HAP-1 (cell line): ENCODE measurements at regions not wholly inside any gene's neighbourhood (a gene's known extent, or its start where the extent isn't known, plus 50 kb on each side); places are given as distances from the start of the nearest gene placed in this dataset.

ENCODE experiments used
- DNase-seq, 2 experiments: peaks; one replicate each; pipeline ENCODE4 v3.0.0-alpha.2; 2016 to 2020; ENCODE audit warnings: low spot score in 2 of 2
- H3K27me3 ChIP-seq: fragments of 250-450 bp; sonication (Bioruptor Pico); 2 replicates; pipeline ENCODE4 v1.5.1; 2020; ENCODE audit warnings: low read depth, mild to moderate bottlenecking, moderate library complexity
- H3K36me3 ChIP-seq: fragments of 250-450 bp; sonication (Bioruptor Pico); replicated peaks from 2 replicates; pipeline ENCODE4 v1.5.1; 2020; ENCODE audit warnings: mild to moderate bottlenecking
- H3K4me1 ChIP-seq: fragments of 250-450 bp; sonication (Bioruptor Pico); 2 replicates; pipeline ENCODE4 v1.5.1; 2020; ENCODE audit warnings: mild to moderate bottlenecking
- H3K4me3 ChIP-seq: fragments of 250-450 bp; sonication (Bioruptor Pico); 2 replicates; pipeline ENCODE4 v1.5.1; 2020; ENCODE audit warnings: mild to moderate bottlenecking, moderate library complexity
- H3K9me3 ChIP-seq: fragments of 250-450 bp; sonication (Bioruptor Pico); 2 replicates; pipeline ENCODE4 v1.5.1; 2020; ENCODE audit warnings: mild to moderate bottlenecking, moderate library complexity
- in situ Hi-C: fragments of 300-500 bp; cut with MboI; formaldehyde crosslinking; loops from 3 replicates; pipeline ENCODE4 v1.14.3; 2020; ENCODE audit warnings: low sequenced_read_pairs, inconsistent platforms, mixed read lengths

- H3K4me3 ChIP-seq: no peak overlapping the region
- H3K36me3 ChIP-seq: no peaks in the 10 kb centered on the region
- in situ Hi-C loops: no loop called here
- no peaks in the 10 kb centered on the region for H3K27me3 ChIP-seq
- DNase-seq: no peak
- H3K4me1 ChIP-seq: no peaks in the 10 kb centered on the region
- H3K9me3 ChIP-seq: no peaks in the 10 kb centered on the region
Measured at GRCh38 chr10:88064608-88065382, 201.4 kb downstream of the PTEN start.

DNA sequence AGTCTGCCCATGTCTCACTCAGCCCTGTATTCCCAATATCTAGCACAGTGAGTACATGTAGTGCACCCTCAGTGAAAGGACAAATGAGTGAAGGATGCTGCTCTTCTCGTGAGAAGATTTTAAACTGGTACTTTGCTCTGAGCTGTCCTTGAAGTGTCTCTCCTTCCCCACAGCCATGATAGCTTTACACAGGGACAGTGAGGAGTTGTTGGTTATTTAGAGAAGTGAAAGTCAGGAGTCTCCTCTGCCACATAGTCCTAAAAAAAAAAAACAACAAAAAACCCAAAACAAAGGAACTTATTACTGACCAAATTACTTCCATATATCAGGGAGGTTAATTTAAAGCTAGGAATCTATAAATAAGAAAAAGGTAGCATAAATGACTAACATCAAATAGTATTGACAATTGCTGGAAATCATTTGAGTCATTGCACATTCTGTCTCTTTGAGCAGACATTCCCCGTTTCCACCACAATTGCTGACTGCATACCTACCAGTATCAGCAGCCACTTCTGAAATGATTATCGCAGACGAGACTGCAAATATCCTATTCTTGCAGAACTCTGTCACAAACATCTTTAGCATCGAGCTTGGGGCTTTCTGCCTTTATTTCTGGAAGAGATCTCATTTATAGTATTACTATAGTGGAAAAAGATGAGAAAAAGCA, 202.1 kb downstream of the PTEN start:
- in situ Hi-C loops: no loop called here
- H3K36me3 ChIP-seq: no peaks in the 10 kb centered on the region
- H3K9me3 ChIP-seq: no peaks in the 10 kb centered on the region
- H3K4me1 ChIP-seq: no peaks in the 10 kb centered on the region
- no peak for DNase-seq
- H3K27me3 ChIP-seq: no peaks in the 10 kb centered on the region
- H3K4me3 ChIP-seq: no peak overlapping the region

DNA sequence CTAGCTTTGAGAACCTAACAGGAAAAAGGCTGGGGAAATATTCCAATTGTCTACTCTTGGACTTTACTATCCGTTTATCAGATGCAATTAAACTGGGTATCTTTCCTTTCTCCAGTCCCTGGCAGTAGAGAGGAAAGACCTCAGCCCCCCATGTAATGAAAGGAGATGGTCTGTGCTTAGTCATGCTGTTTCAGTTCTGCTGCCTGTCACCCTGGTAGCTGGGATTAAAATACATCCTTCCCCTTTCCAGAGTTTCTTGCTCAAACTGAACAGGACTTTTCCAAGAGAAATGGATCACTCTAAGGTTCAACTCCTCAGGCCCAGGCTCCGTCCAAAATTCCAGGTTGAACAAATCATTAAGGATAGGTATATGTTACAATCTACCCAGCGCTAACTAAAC, 202.9 kb downstream of the PTEN start:
- Histone ChIP-seq H3K4me3 (no peak overlapping the region), H3K4me1 (no peaks in the 10 kb centered on the region), H3K36me3 (no peaks in the 10 kb centered on the region), H3K27me3 (no peaks in the 10 kb centered on the region), H3K9me3 (no peaks in the 10 kb centered on the region)
- no peak for DNase-seq
- in situ Hi-C loops: no loop called here

GRCh38 chr10:88066876-88067275, 203.5 kb downstream of the PTEN start:
- Histone ChIP-seq H3K27me3 (no peaks in the 10 kb centered on the region), H3K36me3 (no peaks in the 10 kb centered on the region), H3K4me1 (no peaks in the 10 kb centered on the region), H3K9me3 (no peaks in the 10 kb centered on the region), H3K4me3 (no peak overlapping the region)
- DNase-seq: no peak
- in situ Hi-C loops: no loop called here

GRCh38 chr10:88067737-88068136, 204.3 kb downstream of the PTEN start:
- no peaks in the 10 kb centered on the region for H3K4me1 ChIP-seq
- peaks cover 3% of the 10 kb centered on the region; the same call in 1 of the 2 replicates for H3K27me3 ChIP-seq
- no peaks in the 10 kb centered on the region for H3K36me3 ChIP-seq
- no peak for DNase-seq
- in situ Hi-C loops: no loop called here
- H3K9me3 ChIP-seq: no peaks in the 10 kb centered on the region
- no peak overlapping the region for H3K4me3 ChIP-seq

DNA sequence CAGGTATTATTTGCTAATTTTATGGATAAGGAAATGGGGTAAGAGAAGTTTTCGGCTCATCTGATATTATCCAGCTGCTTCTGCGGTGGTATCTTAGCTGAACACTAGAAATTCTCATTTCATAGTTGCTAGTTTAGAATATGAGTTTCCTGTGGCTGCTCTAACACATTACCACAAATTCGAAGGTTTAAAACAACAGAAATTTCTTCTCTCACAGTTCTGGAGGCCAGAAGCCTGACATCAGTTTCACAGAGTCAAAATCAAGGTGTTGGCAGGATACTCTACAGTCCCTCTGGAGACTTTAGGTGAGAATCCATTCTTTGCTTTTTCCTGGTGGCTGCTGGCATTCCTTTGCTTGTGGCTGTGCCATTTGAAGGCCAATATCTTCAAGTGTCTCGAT, 205.9 kb downstream of the PTEN start:
- peaks cover 5% of the 10 kb centered on the region; the same call in 1 of the 2 replicates for H3K27me3 ChIP-seq
- no peaks in the 10 kb centered on the region for H3K9me3 ChIP-seq
- DNase-seq: no peak
- in situ Hi-C loops: no loop called here
- no peaks in the 10 kb centered on the region for H3K4me1 ChIP-seq
- H3K4me3 ChIP-seq: no peak overlapping the region
- no peaks in the 10 kb centered on the region for H3K36me3 ChIP-seq

GRCh38 chr10:88070080-88070880, 206.9 kb downstream of the PTEN start:
- H3K36me3 ChIP-seq: no peaks in the 10 kb centered on the region
- H3K9me3 ChIP-seq: no peaks in the 10 kb centered on the region
- in situ Hi-C loops: no loop called here
- peaks cover 5% of the 10 kb centered on the region; the same call in 1 of the 2 replicates for H3K27me3 ChIP-seq
- no peak for DNase-seq
- H3K4me1 ChIP-seq: no peaks in the 10 kb centered on the region
- no peak overlapping the region for H3K4me3 ChIP-seq

GRCh38 chr10:88071879-88072278, 208.5 kb downstream of the PTEN start:
- H3K9me3 ChIP-seq: no peaks in the 10 kb centered on the region
- DNase-seq: no peak
- H3K4me1 ChIP-seq: no peaks in the 10 kb centered on the region
- H3K27me3 ChIP-seq: peaks cover 5% of the 10 kb centered on the region; the same call in 1 of the 2 replicates
- H3K36me3 ChIP-seq: no peaks in the 10 kb centered on the region
- no peak overlapping the region for H3K4me3 ChIP-seq
- in situ Hi-C loops: no loop called here

- Histone ChIP-seq H3K36me3 (no peaks in the 10 kb centered on the region), H3K9me3 (no peaks in the 10 kb centered on the region), H3K4me3 (no peak overlapping the region), H3K27me3 (peaks cover 5% of the 10 kb centered on the region; the same call in 1 of the 2 replicates), H3K4me1 (no peaks in the 10 kb centered on the region)
- in situ Hi-C loops: no loop called here
- DNase-seq: no peak
Measured at GRCh38 chr10:88073682-88074081, 210.3 kb downstream of the PTEN start.

- DNase-seq: no peak
- no peaks in the 10 kb centered on the region for H3K36me3 ChIP-seq
- H3K9me3 ChIP-seq: no peaks in the 10 kb centered on the region
- no peak overlapping the region for H3K4me3 ChIP-seq
- in situ Hi-C loops: no loop called here
- H3K4me1 ChIP-seq: no peaks in the 10 kb centered on the region
- H3K27me3 ChIP-seq: peaks cover 5% of the 10 kb centered on the region; the same call in 1 of the 2 replicates
Measured at GRCh38 chr10:88074971-88075370, 211.5 kb downstream of the PTEN start.

DNA sequence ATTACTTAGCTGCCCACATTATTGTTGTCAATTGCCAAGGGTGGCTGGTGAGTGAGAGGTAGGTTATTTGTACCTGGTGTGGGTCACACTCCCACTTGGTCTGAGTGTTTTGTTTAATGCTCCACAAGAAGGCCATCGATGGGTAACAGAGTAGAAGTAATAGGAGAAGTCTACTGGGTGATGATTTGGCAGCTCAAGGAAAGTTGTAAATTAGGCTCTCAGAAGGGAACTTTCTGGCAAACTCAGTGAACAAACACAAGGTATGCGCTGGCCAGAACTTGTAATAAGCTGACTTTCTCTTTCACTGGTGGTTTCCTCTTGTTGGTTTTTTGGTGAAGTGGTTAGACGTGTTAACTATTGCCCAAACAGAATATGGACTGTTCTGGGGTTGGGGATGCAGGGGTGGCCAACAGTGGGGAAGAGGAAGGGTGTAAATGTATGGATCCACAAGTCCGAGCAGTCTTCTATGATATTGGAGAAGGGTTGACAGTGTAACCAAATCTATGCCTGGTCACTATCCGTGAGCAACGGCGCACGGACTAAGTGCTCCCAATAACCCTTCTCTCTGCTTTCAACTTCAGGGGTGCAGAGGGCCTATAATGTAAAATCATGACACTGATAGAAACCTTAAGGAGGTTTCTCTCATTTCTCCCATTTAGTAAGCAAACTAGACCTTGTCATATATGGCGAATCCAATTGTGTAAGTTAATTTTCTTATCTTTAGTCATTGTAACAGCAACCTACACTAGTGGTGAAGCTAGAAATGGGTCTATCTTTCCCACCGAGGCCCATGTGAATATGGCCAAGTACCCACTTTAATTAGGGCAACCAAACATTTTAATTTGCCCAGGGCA, 212.8 kb downstream of the PTEN start:
- Histone ChIP-seq H3K27me3 (peaks cover 5% of the 10 kb centered on the region; the same call in 1 of the 2 replicates), H3K9me3 (no peaks in the 10 kb centered on the region), H3K36me3 (no peaks in the 10 kb centered on the region), H3K4me1 (no peaks in the 10 kb centered on the region), H3K4me3 (no peak overlapping the region)
- DNase-seq: no peak
- in situ Hi-C loops: no loop called here

- DNase-seq: no peak
- Histone ChIP-seq H3K4me1 (no peaks in the 10 kb centered on the region), H3K27me3 (no peaks in the 10 kb centered on the region; the same call in 1 of the 2 replicates), H3K9me3 (no peaks in the 10 kb centered on the region), H3K4me3 (no peak overlapping the region), H3K36me3 (no peaks in the 10 kb centered on the region)
- in situ Hi-C loops: no loop called here
Measured at GRCh38 chr10:88077977-88078376, 214.6 kb downstream of the PTEN start.

DNA sequence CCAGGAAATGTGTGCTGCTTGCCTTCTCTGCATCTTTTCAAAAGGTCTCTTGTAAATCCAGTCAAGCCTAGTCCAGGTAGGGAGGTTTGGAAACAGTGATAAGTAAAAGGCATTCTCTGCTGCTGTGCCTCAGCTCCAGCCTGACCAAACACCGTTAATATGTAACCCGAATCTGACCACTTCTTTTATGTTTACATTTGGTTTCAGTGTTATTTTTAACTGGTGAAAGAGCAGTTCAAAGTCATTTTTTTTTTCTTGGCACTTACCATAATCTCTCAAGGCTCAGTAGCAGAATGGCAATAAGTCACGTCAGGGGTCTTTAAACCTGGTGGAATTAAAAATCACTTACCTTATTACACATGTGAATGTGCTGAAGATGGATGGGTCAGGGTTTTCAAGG, 216.8 kb downstream of the PTEN start:
- in situ Hi-C loops: no loop called here
- H3K4me3 ChIP-seq: no peak overlapping the region
- no peak for DNase-seq
- no peaks in the 10 kb centered on the region for H3K27me3 ChIP-seq
- no peaks in the 10 kb centered on the region for H3K36me3 ChIP-seq
- H3K4me1 ChIP-seq: no peaks in the 10 kb centered on the region
- no peaks in the 10 kb centered on the region for H3K9me3 ChIP-seq
